Esophagus muscularis mucosa (tissue), 3 donors: ENCODE measurements at regions not wholly inside any gene's neighbourhood (a gene's known extent, or its start where the extent isn't known, plus 50 kb on each side); places are given as distances from the start of the nearest gene placed in this dataset.

ENCODE experiments used
- CTCF ChIP-seq, 3 experiments: fragments of 200-600 bp in 2 of 3; fragments of 450-650 bp in 1 of 3; sonication (generic) in 2 of 3; IDR thresholded peaks; one replicate each; pipeline ENCODE4 v1.5.1; 2017 to 2019; ENCODE audit warnings: antibody characterized with exemption in 3 of 3, mild to moderate bottlenecking in 2 of 3, moderate library complexity in 1 of 3
- POLR2A ChIP-seq: fragments of 450-650 bp; IDR thresholded peaks from one replicate; pipeline ENCODE4 v1.6.1; 2017; ENCODE audit warnings: antibody characterized with exemption, moderate library complexity, mild to moderate bottlenecking, low read depth

- no peak for TF ChIP-seq CTCF (IDR thresholded peaks at IDR 0.05)
- TF ChIP-seq POLR2A = no peak
Observed at GRCh38 chr12:89263900-89264299, 88.4 kb downstream of the DUSP6 start.
